C4-2B (cell line): ENCODE measurements at regions not wholly inside any gene's neighbourhood (a gene's known extent, or its start where the extent isn't known, plus 50 kb on each side); places are given as distances from the start of the nearest gene placed in this dataset.

ENCODE experiments used
- H3K27ac ChIP-seq: fragments of 450-650 bp; 2 replicates; pipeline ENCODE4 v1.5.1; 2017
- ZFX ChIP-seq: fragments of 450-650 bp; IDR thresholded peaks from 2 replicates; pipeline ENCODE4 v1.6.1; 2017
- TF ChIP-seq, protein P1 (sequence below): fragments of 450-650 bp; conservative IDR thresholded peaks from 2 replicates; pipeline ENCODE4 v1.5.1; 2017; ENCODE audit warnings: mild to moderate bottlenecking

GRCh38 chr4:170741856-170742255 is 652.1 kb upstream of the AADAT start:
- H3K27ac ChIP-seq, result no peak overlapping the region
- no peak for TF ChIP-seq ZFX
- TF ChIP-seq, protein P1, sequence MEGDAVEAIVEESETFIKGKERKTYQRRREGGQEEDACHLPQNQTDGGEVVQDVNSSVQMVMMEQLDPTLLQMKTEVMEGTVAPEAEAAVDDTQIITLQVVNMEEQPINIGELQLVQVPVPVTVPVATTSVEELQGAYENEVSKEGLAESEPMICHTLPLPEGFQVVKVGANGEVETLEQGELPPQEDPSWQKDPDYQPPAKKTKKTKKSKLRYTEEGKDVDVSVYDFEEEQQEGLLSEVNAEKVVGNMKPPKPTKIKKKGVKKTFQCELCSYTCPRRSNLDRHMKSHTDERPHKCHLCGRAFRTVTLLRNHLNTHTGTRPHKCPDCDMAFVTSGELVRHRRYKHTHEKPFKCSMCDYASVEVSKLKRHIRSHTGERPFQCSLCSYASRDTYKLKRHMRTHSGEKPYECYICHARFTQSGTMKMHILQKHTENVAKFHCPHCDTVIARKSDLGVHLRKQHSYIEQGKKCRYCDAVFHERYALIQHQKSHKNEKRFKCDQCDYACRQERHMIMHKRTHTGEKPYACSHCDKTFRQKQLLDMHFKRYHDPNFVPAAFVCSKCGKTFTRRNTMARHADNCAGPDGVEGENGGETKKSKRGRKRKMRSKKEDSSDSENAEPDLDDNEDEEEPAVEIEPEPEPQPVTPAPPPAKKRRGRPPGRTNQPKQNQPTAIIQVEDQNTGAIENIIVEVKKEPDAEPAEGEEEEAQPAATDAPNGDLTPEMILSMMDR, result no peak

- no peak for TF ChIP-seq ZFX
- TF ChIP-seq, protein P1, result no peak
- no peak overlapping the region for H3K27ac ChIP-seq
These were observed 647.0 kb upstream of the AADAT start for GRCh38 chr4:170736710-170737109.

DNA sequence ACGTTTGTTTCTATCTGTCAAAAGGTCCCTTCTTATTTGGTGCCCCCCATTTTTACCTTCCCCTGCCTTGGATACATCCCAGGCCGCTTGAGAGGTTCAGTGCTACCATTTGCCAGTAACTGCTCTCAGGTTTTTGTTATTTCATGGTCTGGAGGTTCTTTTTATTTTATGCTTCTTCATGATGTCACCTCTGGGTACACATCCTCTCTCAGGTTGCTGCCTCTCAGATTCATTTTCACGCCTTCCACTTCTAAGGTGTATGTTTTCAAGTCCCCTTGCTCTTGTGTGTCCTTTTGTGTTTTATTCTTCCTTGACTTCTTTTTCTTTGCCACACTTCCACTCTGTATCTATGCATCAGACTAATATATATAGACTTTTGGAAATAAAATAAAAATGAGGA is 640.1 kb upstream of the AADAT start:
- no peak for TF ChIP-seq ZFX
- TF ChIP-seq, protein P1, result no peak
- H3K27ac ChIP-seq, result no peak overlapping the region

DNA sequence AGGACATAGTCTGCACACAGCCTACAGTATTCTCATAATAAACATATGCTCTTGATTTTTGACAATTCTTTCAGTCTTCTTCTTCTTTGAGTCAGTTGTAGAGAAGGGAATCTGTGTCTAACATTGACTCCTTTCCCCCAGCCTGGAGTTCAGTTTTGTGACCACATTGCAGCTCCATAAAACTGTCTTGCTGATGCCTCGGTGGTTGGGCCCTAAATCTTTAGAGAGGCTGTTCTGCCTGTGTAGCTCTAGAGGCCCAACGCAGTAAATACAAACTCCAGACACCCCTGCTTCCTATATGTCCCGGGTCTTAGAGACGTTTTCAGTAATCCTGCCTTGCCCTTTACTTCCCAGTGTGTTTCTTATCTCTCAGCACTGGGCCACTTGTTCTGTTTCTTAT is 639.5 kb upstream of the AADAT start:
- H3K27ac ChIP-seq, result no peak overlapping the region
- TF ChIP-seq, protein P1, result no peak

GRCh38 chr4:170724191-170724590 is 634.4 kb upstream of the AADAT start:
- no peak overlapping the region for H3K27ac ChIP-seq
- TF ChIP-seq, protein P1, result no peak
- no peak for TF ChIP-seq ZFX

DNA sequence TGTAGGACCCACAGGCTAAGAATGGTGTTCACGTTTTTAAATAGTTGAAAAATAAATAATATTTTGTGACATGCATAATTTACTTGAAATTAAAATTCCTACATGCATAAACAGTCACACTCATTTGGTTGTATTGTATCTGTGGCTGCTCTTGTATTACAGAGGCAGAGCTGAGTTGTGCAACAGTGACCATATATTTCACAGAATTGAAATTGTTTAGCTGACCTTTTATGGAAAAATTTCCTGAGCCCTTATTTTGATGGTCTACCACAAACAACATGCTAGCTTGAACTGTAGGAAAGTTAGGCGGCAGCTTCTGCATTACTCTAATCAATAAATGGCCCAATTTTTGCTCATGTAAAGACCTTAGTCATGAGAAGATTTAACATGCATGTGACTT is 633.4 kb upstream of the AADAT start:
- TF ChIP-seq ZFX, result no peak
- no peak overlapping the region for H3K27ac ChIP-seq

GRCh38 chr4:170721812-170722373 is 632.1 kb upstream of the AADAT start:
- no peak for TF ChIP-seq ZFX
- TF ChIP-seq, protein P1, result no peak
- no peak overlapping the region for H3K27ac ChIP-seq

DNA sequence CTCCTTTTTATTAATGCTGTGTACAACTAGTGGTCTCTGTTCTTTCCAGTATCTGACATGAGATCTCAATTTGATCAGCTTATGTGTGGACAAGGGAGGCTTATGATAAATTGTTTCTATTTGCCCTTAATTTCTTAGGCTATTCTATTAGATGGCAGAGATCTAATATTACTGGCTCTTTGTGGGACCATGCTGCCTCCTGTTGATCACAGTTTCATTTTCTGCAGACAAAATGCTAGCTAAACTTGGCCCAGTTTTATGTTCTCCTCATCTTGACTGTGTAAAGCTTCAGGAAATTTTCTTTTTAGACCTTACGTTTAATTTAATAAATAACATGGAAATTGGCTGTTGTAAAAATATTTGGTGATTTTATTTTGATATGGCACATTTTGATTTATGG is 627.1 kb upstream of the AADAT start:
- no peak for TF ChIP-seq ZFX
- TF ChIP-seq, protein P1, result peak; percentile 26
- no peak overlapping the region for H3K27ac ChIP-seq
